Activated CD8-positive, alpha-beta memory T cell treated with anti-CD3 and anti-CD28 coated beads for 1 hour (primary cell): ENCODE measurements at regions not wholly inside any gene's neighbourhood (a gene's known extent, or its start where the extent isn't known, plus 50 kb on each side); places are given as distances from the start of the nearest gene placed in this dataset.

Experiments used
- DNase-seq, 2 donors: peaks; one replicate each; pipeline ENCODE4 v3.0.0-alpha.2; 2020; ENCODE audit warnings: low read depth in 1 of 2; ENCODE audit errors: extremely low read depth in 1 of 2

GRCh38 chr22:25365491-25366261 is 146.2 kb downstream of the CRYBB2 start:
- DNase-seq: no peak

- DNase-seq: no peak
Measured at GRCh38 chr22:25366408-25366807, 147.0 kb downstream of the CRYBB2 start.

- no peak for DNase-seq
Measured at GRCh38 chr22:25366876-25367466, 147.5 kb downstream of the CRYBB2 start.

- no peak for DNase-seq
Measured at GRCh38 chr22:25367756-25368155, 148.3 kb downstream of the CRYBB2 start.

GRCh38 chr22:25368271-25368670 is 148.8 kb downstream of the CRYBB2 start:
- DNase-seq: no peak

- DNase-seq: no peak
Measured at GRCh38 chr22:25369041-25369440, 149.6 kb downstream of the CRYBB2 start.

- no peak for DNase-seq
Measured at GRCh38 chr22:25370322-25370721, 150.9 kb downstream of the CRYBB2 start.

GRCh38 chr22:25372000-25372595 is 152.7 kb downstream of the CRYBB2 start:
- no peak for DNase-seq

GRCh38 chr22:25373961-25374360 is 154.5 kb downstream of the CRYBB2 start:
- no peak for DNase-seq

GRCh38 chr22:25374869-25375268 is 155.4 kb downstream of the CRYBB2 start:
- no peak for DNase-seq

GRCh38 chr22:25375683-25376082 is 156.2 kb downstream of the CRYBB2 start:
- no peak for DNase-seq

GRCh38 chr22:25377699-25378098 is 158.3 kb downstream of the CRYBB2 start:
- no peak for DNase-seq

GRCh38 chr22:25380122-25380747 is 160.8 kb downstream of the CRYBB2 start:
- no peak for DNase-seq

- DNase-seq: no peak
Measured at GRCh38 chr22:25382762-25383161, 163.3 kb downstream of the CRYBB2 start.

- no peak for DNase-seq
Measured at GRCh38 chr22:25383278-25383820, 163.9 kb downstream of the CRYBB2 start.

GRCh38 chr22:25383892-25384291 is 164.5 kb downstream of the CRYBB2 start:
- DNase-seq: no peak

GRCh38 chr22:25386538-25386884 is 167.1 kb downstream of the CRYBB2 start:
- DNase-seq: no peak

GRCh38 chr22:25388415-25388814 is 169.0 kb downstream of the CRYBB2 start:
- no peak for DNase-seq

- DNase-seq: no peak
Measured at GRCh38 chr22:25388866-25389540, 169.6 kb downstream of the CRYBB2 start.

GRCh38 chr22:25389541-25389919 is 170.1 kb downstream of the CRYBB2 start:
- no peak for DNase-seq
